ENCODE measurements at regions not wholly inside any gene's neighbourhood (a gene's known extent, or its start where the extent isn't known, plus 50 kb on each side); places are given as distances from the start of the nearest gene placed in this dataset.

DNA sequence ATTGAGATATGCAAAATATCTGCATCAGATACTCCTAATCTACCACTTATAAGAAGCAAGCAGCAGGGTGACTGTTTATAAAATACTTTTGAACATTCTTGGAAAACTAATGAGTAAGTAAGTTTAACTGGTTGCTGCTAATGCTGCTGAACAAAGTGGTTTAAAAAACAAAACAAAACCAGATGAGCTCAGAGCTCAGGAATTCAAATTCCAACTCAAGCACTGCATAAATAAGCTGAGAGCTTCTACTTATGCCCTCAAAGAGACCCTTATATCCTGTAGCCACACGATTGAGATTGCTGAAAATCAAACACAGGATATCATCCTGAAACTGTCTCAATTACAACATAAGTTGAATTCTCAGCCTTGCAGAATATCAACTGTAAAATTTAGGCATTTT is 62.3 kb upstream of the NYAP2 start:
- TF ChIP-seq, protein P1, sequence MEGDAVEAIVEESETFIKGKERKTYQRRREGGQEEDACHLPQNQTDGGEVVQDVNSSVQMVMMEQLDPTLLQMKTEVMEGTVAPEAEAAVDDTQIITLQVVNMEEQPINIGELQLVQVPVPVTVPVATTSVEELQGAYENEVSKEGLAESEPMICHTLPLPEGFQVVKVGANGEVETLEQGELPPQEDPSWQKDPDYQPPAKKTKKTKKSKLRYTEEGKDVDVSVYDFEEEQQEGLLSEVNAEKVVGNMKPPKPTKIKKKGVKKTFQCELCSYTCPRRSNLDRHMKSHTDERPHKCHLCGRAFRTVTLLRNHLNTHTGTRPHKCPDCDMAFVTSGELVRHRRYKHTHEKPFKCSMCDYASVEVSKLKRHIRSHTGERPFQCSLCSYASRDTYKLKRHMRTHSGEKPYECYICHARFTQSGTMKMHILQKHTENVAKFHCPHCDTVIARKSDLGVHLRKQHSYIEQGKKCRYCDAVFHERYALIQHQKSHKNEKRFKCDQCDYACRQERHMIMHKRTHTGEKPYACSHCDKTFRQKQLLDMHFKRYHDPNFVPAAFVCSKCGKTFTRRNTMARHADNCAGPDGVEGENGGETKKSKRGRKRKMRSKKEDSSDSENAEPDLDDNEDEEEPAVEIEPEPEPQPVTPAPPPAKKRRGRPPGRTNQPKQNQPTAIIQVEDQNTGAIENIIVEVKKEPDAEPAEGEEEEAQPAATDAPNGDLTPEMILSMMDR (IDR thresholded peaks at IDR 0.05): no peak
- TF ChIP-seq POLR2A (IDR thresholded peaks at IDR 0.05): no peak

All from thyroid gland (tissue), 4 donors.